Neural progenitor cell (in vitro differentiated cells): ENCODE measurements at regions not wholly inside any gene's neighbourhood (a gene's known extent, or its start where the extent isn't known, plus 50 kb on each side); places are given as distances from the start of the nearest gene placed in this dataset.

Source experiments
- CTCF ChIP-seq: fragments of 200-600 bp; sonication (generic); IDR thresholded peaks from 2 replicates; pipeline ENCODE4 v1.5.1; 2017; ENCODE audit warnings: antibody characterized with exemption, mild to moderate bottlenecking
- EZH2phosphoT487 ChIP-seq: fragments of 200-600 bp; sonication (generic); IDR thresholded peaks from 2 replicates; pipeline ENCODE4 v1.6.1; 2017; ENCODE audit warnings: antibody characterized with exemption

- no peak for TF ChIP-seq CTCF
- no peak for TF ChIP-seq EZH2phosphoT487
Measured at GRCh38 chr5:33174383-33174782, 266.4 kb upstream of the TARS1 start.
